Transverse colon (tissue), 3 donors: ENCODE measurements at regions not wholly inside any gene's neighbourhood (a gene's known extent, or its start where the extent isn't known, plus 50 kb on each side); places are given as distances from the start of the nearest gene placed in this dataset.
"Not testable (repeated sequence)": the region's sequence is repeated elsewhere in the genome, so short reads cannot be mapped to it uniquely, and the experiment has no call there.

Experiments used
- CTCF ChIP-seq, 5 experiments: fragments of 200-600 bp in 3 of 5; fragments of 450-650 bp in 2 of 5; sonication (generic) in 3 of 5; IDR thresholded peaks; 1 replicate in 2 of 5; 2 replicates in 3 of 5; pipeline ENCODE4 v1.5.1; 2016 to 2017; ENCODE audit warnings: antibody characterized with exemption in 5 of 5, inconsistent platforms in 3 of 5, mild to moderate bottlenecking in 2 of 5, moderate library complexity in 1 of 5
- EP300 ChIP-seq: sonication (generic); formaldehyde crosslinking; IDR thresholded peaks from one replicate; pipeline ENCODE4 v1.6.1; 2017; ENCODE audit warnings: antibody characterized with exemption, low read depth

- TF ChIP-seq CTCF (IDR thresholded peaks at IDR 0.05); EP300: not testable (repeated sequence)
These were observed 199.7 kb upstream of the MOCS1 start for GRCh38 chr6:40133981-40134380.
